A673 (cell line): ENCODE measurements at regions not wholly inside any gene's neighbourhood (a gene's known extent, or its start where the extent isn't known, plus 50 kb on each side); places are given as distances from the start of the nearest gene placed in this dataset.

ENCODE experiments used
- BruUV-seq: library from RNA; stranded (reverse); fragments of 400-500 nt; replicated peaks from 2 replicates; lab custom pipeline; 2021; lab: Mats Ljungman, UMichigan
- CTCF ChIA-PET: fragments of 300-600 bp; sonication (Branson Sonifier 250); formaldehyde crosslinking; loops from one replicate; lab custom pipeline; 2022; ENCODE audit warnings: antibody characterized with exemption; lab: Charles Lee
- POLR2A ChIA-PET: fragments of 300-600 bp; sonication (Branson Sonifier 250); formaldehyde crosslinking; loops from one replicate; lab custom pipeline; 2022; ENCODE audit warnings: antibody characterized with exemption; ENCODE audit not compliant: low non-redundant PET; lab: Charles Lee
- DNase-seq: peaks from one replicate; pipeline ENCODE4 v3.0.0-alpha.2; 2015; ENCODE audit warnings: low spot score
- H3K27ac ChIP-seq: fragments of 200-600 bp; sonication (generic); 2 replicates; pipeline ENCODE4 v1.5.1; 2016; ENCODE audit warnings: mixed run types, low read depth, mild to moderate bottlenecking, mixed read lengths, antibody characterized with exemption, low read length; ENCODE audit not compliant: poor library complexity, severe bottlenecking
- H3K27me3 ChIP-seq: fragments of 200-600 bp; sonication (generic); replicated peaks from 2 replicates; pipeline ENCODE4 v1.6.1; 2017; ENCODE audit warnings: mixed run types, low read depth, mild to moderate bottlenecking, mixed read lengths, antibody characterized with exemption, low read length; ENCODE audit not compliant: insufficient read depth, poor library complexity
- H3K36me3 ChIP-seq: fragments of 200-600 bp; sonication (generic); 2 replicates; pipeline ENCODE4 v1.6.1; 2016; ENCODE audit warnings: mixed run types, mild to moderate bottlenecking, mixed read lengths, antibody characterized with exemption, low read length; ENCODE audit not compliant: insufficient read depth, poor library complexity, severe bottlenecking
- H3K4me1 ChIP-seq: fragments of 200-600 bp; sonication (generic); 2 replicates; pipeline ENCODE4 v1.6.1; 2017; ENCODE audit warnings: mixed run types, mild to moderate bottlenecking, mixed read lengths, antibody characterized with exemption, low read length; ENCODE audit not compliant: insufficient read depth, poor library complexity, severe bottlenecking
- H3K4me3 ChIP-seq: fragments of 200-600 bp; sonication (generic); 2 replicates; pipeline ENCODE4 v1.5.1; 2016; ENCODE audit warnings: low read depth, mixed run types, mild to moderate bottlenecking, mixed read lengths, low read length; ENCODE audit not compliant: poor library complexity, severe bottlenecking
- H3K9me3 ChIP-seq: fragments of 200-600 bp; sonication (generic); 2 replicates; pipeline ENCODE4 v1.6.1; 2016; ENCODE audit warnings: mixed run types, low read depth, mild to moderate bottlenecking, mixed read lengths, antibody characterized with exemption, low read length; ENCODE audit not compliant: poor library complexity, severe bottlenecking
- CTCF ChIP-seq: fragments of 300-800, 200-600 bp; sonication (generic); conservative IDR thresholded peaks from 2 replicates; pipeline ENCODE4 v1.5.1; 2017; ENCODE audit warnings: low read depth, mild to moderate bottlenecking, antibody characterized with exemption, low read length, moderate library complexity, mixed read lengths
- EZH2 ChIP-seq: fragments of 200-600 bp; sonication (generic); IDR thresholded peaks from 2 replicates; pipeline ENCODE4 v1.6.1; 2017; ENCODE audit warnings: borderline replicate concordance, low read depth, mild to moderate bottlenecking, mixed read lengths, antibody characterized with exemption, low read length; ENCODE audit not compliant: poor library complexity, severe bottlenecking
- intact Hi-C: fragments of 100-400 bp; cut with micrococcal nuclease; formaldehyde crosslinking; loops from one replicate; pipeline ENCODE4 v1.10.0; 2022; ENCODE audit not compliant: unreplicated experiment

DNA sequence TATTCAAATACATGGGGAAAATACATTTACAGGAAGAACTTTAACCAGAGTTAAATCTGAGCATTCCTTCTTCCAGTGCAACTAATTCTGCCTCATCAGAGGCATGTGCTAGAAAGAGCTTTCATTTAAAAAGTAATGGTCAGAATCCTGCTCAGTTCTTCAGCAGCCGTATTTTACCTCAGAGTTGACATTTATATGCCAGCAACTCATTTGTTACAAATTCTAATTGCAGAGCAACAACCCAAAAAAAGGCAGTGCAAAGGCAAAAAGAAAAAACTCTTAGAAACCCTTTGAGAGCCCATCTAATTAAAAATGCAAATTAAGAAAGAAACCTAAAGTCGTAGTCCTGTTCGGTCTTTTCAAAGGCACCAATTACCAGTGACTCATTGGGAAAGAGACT lies 392.5 kb downstream of the PBX1 start:
- intact Hi-C loops, result no loop called here
- POLR2A ChIA-PET, result no interaction called here
- no peak for TF ChIP-seq EZH2
- Histone ChIP-seq H3K27ac (no peak overlapping the region), H3K4me3 (no peak overlapping the region), H3K36me3 (no peaks in the 10 kb centered on the region), H3K9me3 (peaks cover 13% of the 10 kb centered on the region), H3K27me3 (no peaks in the 10 kb centered on the region), H3K4me1 (no peaks in the 10 kb centered on the region)
- CTCF ChIA-PET, result no interaction called here
- no peak for DNase-seq
- BruUV-seq, result no TSS peak

GRCh38 chr1:164950541-164950986 lies 391.6 kb downstream of the PBX1 start:
- TF ChIP-seq EZH2 (no peak), CTCF (no peak)
- Histone ChIP-seq H3K27me3 (no peaks in the 10 kb centered on the region), H3K36me3 (no peaks in the 10 kb centered on the region), H3K4me3 (no peak overlapping the region), H3K4me1 (no peaks in the 10 kb centered on the region), H3K27ac (no peak overlapping the region), H3K9me3 (peaks cover 13% of the 10 kb centered on the region)
- POLR2A ChIA-PET, result no interaction called here
- DNase-seq, result no peak
- intact Hi-C loops, result no loop called here
- CTCF ChIA-PET, result no interaction called here
- no TSS peak for BruUV-seq

- intact Hi-C loops, result no loop called here
- DNase-seq, result no peak
- no peak; the same call in 1 of the 2 replicates for TF ChIP-seq CTCF
- TF ChIP-seq EZH2, result no peak
- POLR2A ChIA-PET, result no interaction called here
- Histone ChIP-seq H3K36me3 (no peaks in the 10 kb centered on the region), H3K4me3 (no peak overlapping the region), H3K27ac (no peak overlapping the region), H3K4me1 (no peaks in the 10 kb centered on the region), H3K9me3 (peaks cover 13% of the 10 kb centered on the region), H3K27me3 (no peaks in the 10 kb centered on the region)
- no TSS peak for BruUV-seq
- CTCF ChIA-PET, result no interaction called here
Observed at GRCh38 chr1:164949771-164950471, 390.9 kb downstream of the PBX1 start.

- CTCF ChIA-PET, result no interaction called here
- POLR2A ChIA-PET, result no interaction called here
- no peak overlapping the region for H3K27ac ChIP-seq
- no TSS peak for BruUV-seq
- DNase-seq, result no peak
- H3K9me3 ChIP-seq, result peaks cover 13% of the 10 kb centered on the region
- H3K27me3 ChIP-seq, result no peaks in the 10 kb centered on the region
- intact Hi-C loops, result no loop called here
- no peak overlapping the region for H3K4me3 ChIP-seq
- H3K4me1 ChIP-seq, result no peaks in the 10 kb centered on the region
- H3K36me3 ChIP-seq, result no peaks in the 10 kb centered on the region
- TF ChIP-seq CTCF (no peak), EZH2 (no peak)
Observed at GRCh38 chr1:164948101-164948500, 389.1 kb downstream of the PBX1 start.
